K562 (cell line): ENCODE measurements at regions not wholly inside any gene's neighbourhood (a gene's known extent, or its start where the extent isn't known, plus 50 kb on each side); places are given as distances from the start of the nearest gene placed in this dataset.
A peak's percentile ranks its signal among the peaks of the same experiment; 100 is the strongest.

Source experiments
- ATAC-seq: fragments of 200-7000 bp; cut with Tn5 transposase; 3 replicates; pipeline ENCODE4 v1.9.1; 2020; ENCODE audit warnings: moderate library complexity
- BruUV-seq: library from RNA; stranded (reverse); fragments of 400-500 nt; replicated peaks from 2 replicates; lab custom pipeline; 2021; lab: Mats Ljungman, UMichigan
- CTCF ChIA-PET: fragments of 300-600 bp; formaldehyde crosslinking; extraction: SDS; loops from one replicate; lab custom pipeline; 2021; ENCODE audit warnings: low intra/inter-chr PET ratio; lab: Yijun Ruan, JAX
- POLR2A ChIA-PET: fragments of 300-600, 350-650 bp; sonication (Branson Sonifier 250); formaldehyde crosslinking; extraction: SDS; loops from one replicate; lab custom pipeline; 2021; ENCODE audit warnings: antibody characterized with exemption, inconsistent platforms; lab: Yijun Ruan, JAX
- DNase-seq, 4 experiments: peaks; one replicate each; pipeline versions ENCODE4 v3.0.0 to v3.0.0-alpha.2; 2011 to 2018; ENCODE audit warnings: low spot score in 3 of 4, mixed read lengths in 3 of 4; ENCODE audit errors: extremely low read depth in 1 of 4
- FAIRE-seq: peaks from 2 replicates; lab custom pipeline; 2011; peaks lifted over from hg19 to GRCh38; lab: Jason Lieb, UNC
- H2AFZ ChIP-seq: 2 replicates; pipeline ENCODE4 v1.6.0; 2011; ENCODE audit warnings: low read depth, low read length, control low read depth, inconsistent platforms
- H3K27ac ChIP-seq: fragments of 200-600 bp; 3 replicates; pipeline ENCODE4 v1.8.0; 2011; ENCODE audit warnings: low read depth, mild to moderate bottlenecking, control low read depth, inconsistent platforms, low read length, moderate library complexity, mixed read lengths; ENCODE audit errors: extremely low read depth
- H3K27me3 ChIP-seq, 2 experiments: fragments of 300-600 bp in 1 of 2; 2 replicates in 1 of 2; 3 replicates in 1 of 2; pipeline versions ENCODE4 v1.6.0 to v1.8.0; 2011; ENCODE audit warnings: inconsistent platforms in 2 of 2, low read length in 2 of 2, mild to moderate bottlenecking in 1 of 2, mixed read lengths in 1 of 2, moderate library complexity in 1 of 2; ENCODE audit not compliant: control insufficient read depth in 2 of 2, insufficient read depth in 2 of 2
- H3K36me3 ChIP-seq: fragments of 300-600 bp; 3 replicates; pipeline ENCODE4 v1.8.0; 2011; ENCODE audit warnings: mild to moderate bottlenecking, low read length, inconsistent platforms; ENCODE audit not compliant: control insufficient read depth, insufficient read depth
- H3K4me1 ChIP-seq, 2 experiments: fragments of 200-600 bp in 1 of 2; replicated peaks in 1 of 2; 2 replicates in 1 of 2; 3 replicates in 1 of 2; pipeline versions ENCODE4 v1.5.1 to v1.8.0; 2011; ENCODE audit warnings: inconsistent platforms in 2 of 2, low read length in 2 of 2, mild to moderate bottlenecking in 1 of 2, mixed read lengths in 1 of 2, moderate library complexity in 1 of 2; ENCODE audit not compliant: control insufficient read depth in 2 of 2, insufficient read depth in 2 of 2
- H3K4me2 ChIP-seq: 2 replicates; pipeline ENCODE4 v1.6.1; 2011; ENCODE audit warnings: low read length, control low read depth, inconsistent platforms, mixed read lengths; ENCODE audit not compliant: insufficient read depth
- H3K4me3 ChIP-seq: fragments of 200-600 bp; sonication (generic), shearing (Covaris generic); 2 replicates; pipeline ENCODE4 v1.5.1; 2016; ENCODE audit warnings: control low read depth, inconsistent platforms
- H3K79me2 ChIP-seq: fragments of 200-600 bp; 3 replicates; pipeline ENCODE4 v1.8.0; 2011; ENCODE audit warnings: low read length, inconsistent platforms; ENCODE audit not compliant: control insufficient read depth, insufficient read depth
- H3K9ac ChIP-seq, 2 experiments: 2 replicates each; pipeline versions ENCODE4 v1.6.0 to v1.6.1; 2011; ENCODE audit warnings: low read depth in 2 of 2, low read length in 2 of 2, control low read depth in 1 of 2, inconsistent platforms in 1 of 2, mild to moderate bottlenecking in 1 of 2, mixed read lengths in 1 of 2; ENCODE audit not compliant: insufficient read depth in 1 of 2
- H3K9me1 ChIP-seq: one replicate; pipeline ENCODE4 v1.6.0; 2011; ENCODE audit warnings: inconsistent platforms, mild to moderate bottlenecking, low read length, moderate library complexity; ENCODE audit not compliant: control insufficient read depth, insufficient read depth
- H3K9me3 ChIP-seq: replicated peaks from 2 replicates; pipeline ENCODE4 v1.5.1; 2011; ENCODE audit warnings: low read depth, low read length, inconsistent platforms; ENCODE audit not compliant: control insufficient read depth, insufficient read depth
- H4K20me1 ChIP-seq: replicated peaks from 2 replicates; pipeline ENCODE4 v1.6.1; 2011; ENCODE audit warnings: low read length, inconsistent platforms, mixed read lengths; ENCODE audit not compliant: control insufficient read depth, insufficient read depth
- ATF4 ChIP-seq: fragments of 450-650 bp; formaldehyde crosslinking; IDR thresholded peaks from 2 replicates; pipeline ENCODE4 v1.4.0; 2022; ENCODE audit warnings: mild to moderate bottlenecking, moderate library complexity
- DPF2 ChIP-seq: fragments of 450-650 bp; IDR thresholded peaks from 2 replicates; pipeline ENCODE4 v1.6.1; 2016
- E2F8 ChIP-seq: fragments of 450-650 bp; IDR thresholded peaks from 2 replicates; pipeline ENCODE4 v1.7.1; 2018; ENCODE audit warnings: mild to moderate bottlenecking, low read depth; ENCODE audit not compliant: partially characterized antibody
- MECOM ChIP-seq: fragments of 250-450 bp; sonication (Bioruptor Pico); IDR thresholded peaks from 2 replicates; pipeline ENCODE4 v1.8.0; 2022; ENCODE audit warnings: inconsistent platforms
- PHB2 ChIP-seq: fragments of 450-650 bp; IDR thresholded peaks from 2 replicates; pipeline ENCODE4 v1.6.1; 2017; ENCODE audit warnings: low read depth
- POLR2A ChIP-seq: fragments of 450-650 bp; conservative IDR thresholded peaks from 2 replicates; pipeline ENCODE4 v1.6.1; 2016
- RAD51 ChIP-seq: fragments of 450-650 bp; IDR thresholded peaks from 2 replicates; pipeline ENCODE4 v1.7.1; 2016; ENCODE audit warnings: low read depth, mild to moderate bottlenecking, borderline replicate concordance
- TAF9B ChIP-seq: fragments of 450-650 bp; IDR thresholded peaks from 2 replicates; pipeline ENCODE4 v1.6.1; 2018; ENCODE audit warnings: mild to moderate bottlenecking; ENCODE audit not compliant: partially characterized antibody
- ZNF318 ChIP-seq, 2 experiments: fragments of 450-650 bp; IDR thresholded peaks; 2 replicates each; pipeline ENCODE4 v1.6.1; 2016; ENCODE audit warnings: mild to moderate bottlenecking in 2 of 2, borderline replicate concordance in 1 of 2, low read depth in 1 of 2, moderate library complexity in 1 of 2
- WGBS: fragments of 100-300 bp; shearing (Covaris generic); methylation state at CpG from one replicate; pipeline ENCODE4 v1.1.6; 2016; ENCODE audit warnings: low coverage, mixed read lengths; ENCODE audit not compliant: insufficient coverage; ENCODE audit errors: missing lambda C conversion rate; 5-methylcytosine and 5-hydroxymethylcytosine counted together
- in situ Hi-C: fragments of 300-500 bp; cut with MboI; formaldehyde crosslinking; loops from 4 replicates; pipeline ENCODE4 v1.15.0; 2018; ENCODE audit warnings: inconsistent platforms, mixed read lengths
- intact Hi-C: fragments of 100-400 bp; cut with micrococcal nuclease; formaldehyde crosslinking; loops from 2 replicates; pipeline ENCODE4 v1.14.2; 2022

GRCh38 chr6:27136978-27137814 is 110.3 kb upstream of the PRSS16 start:
- intact Hi-C loops (loop anchor here (10.0 kb wide), 1 partner anchor 802 kb away; no protein-coding TSS in a partner anchor), in situ Hi-C loops (no loop called here)
- H3K36me3 ChIP-seq: peaks cover 53% of the 10 kb centered on the region
- H3K27me3 ChIP-seq: no peaks in the 10 kb centered on the region
- ChIA-PET CTCF (no interaction called here), POLR2A (interaction anchor here (0.7 to 4.3 kb wide), 6 partner anchors 8 to 941 kb away, joined by 3 to 66 read pairs (median 6); a partner anchor contains a TSS)
- BruUV-seq: no TSS peak
- H3K9ac ChIP-seq: peak overlapping the region in 1 of 2 experiments; percentile 88; a peak in 2 of 4 replicates
- peaks cover 13 to 17% of the 10 kb centered on the region in 2 experiments for H3K4me1 ChIP-seq
- H3K4me3 ChIP-seq: peak overlapping the region; percentile 53
- H3K27ac ChIP-seq: peak overlapping the region; percentile 88
- DNase-seq (no peak), ATAC-seq (no peak), FAIRE-seq (no peak)
- 23% methylated on average over 5 of the region's 5 CpGs for WGBS
- H3K4me2 ChIP-seq: peak overlapping the region; percentile 92
- no peaks in the 10 kb centered on the region for H3K9me3 ChIP-seq
- H2AFZ ChIP-seq: no peak overlapping the region
- no peaks in the 10 kb centered on the region for H3K9me1 ChIP-seq
- H4K20me1 ChIP-seq: peaks cover 14% of the 10 kb centered on the region; the same call in 1 of the 2 replicates
- H3K79me2 ChIP-seq: peaks cover 96% of the 10 kb centered on the region
- peak; percentile 46; the same call in 1 of the 2 replicates for TF ChIP-seq RAD51
- TF ChIP-seq E2F8: peak; percentile 17
- TF ChIP-seq DPF2: 0 out of 2 replicates have a peak, but pooled peaks have one; percentile 22
- peak; percentile 9 for TF ChIP-seq TAF9B
- TF ChIP-seq ZNF318 (IDR thresholded peaks at IDR 0.05; ENCODE audit: borderline replicate concordance in 1 of 2, low read depth in 1 of 2): no peak
- 0 out of 2 replicates have a peak, but pooled peaks have one; percentile 4 for TF ChIP-seq ATF4 (CRISPR knock-in tag)
- peak; percentile 72 for TF ChIP-seq MECOM
- peak; percentile 59 for TF ChIP-seq POLR2A
- TF ChIP-seq PHB2: no peak
